ENCODE measurements at regions not wholly inside any gene's neighbourhood (a gene's known extent, or its start where the extent isn't known, plus 50 kb on each side); places are given as distances from the start of the nearest gene placed in this dataset.
"Not testable (repeated sequence)": the region's sequence is repeated elsewhere in the genome, so short reads cannot be mapped to it uniquely, and the experiment has no call there.

- Histone ChIP-seq H3K4me3 (no peak overlapping the region), H3K36me3 (ENCODE audit: low read depth) (no peaks in the 10 kb centered on the region), H3K9me3 (no peaks in the 10 kb centered on the region), H3K4me1 (ENCODE audit: low read depth) (no peaks in the 10 kb centered on the region)
- no peak for TF ChIP-seq CTCF (IDR thresholded peaks at IDR 0.05)
- ATAC-seq (no peak), DNase-seq (no peak)
- intact Hi-C loops (cut with DNase I, micrococcal nuclease): no loop called here
Observed at GRCh38 chr2:234172532-234172931, 122.0 kb downstream of the SPP2 start.

- Histone ChIP-seq H3K36me3 (ENCODE audit: low read depth) (no peaks in the 10 kb centered on the region), H3K4me3 (no peak overlapping the region), H3K9me3 (no peaks in the 10 kb centered on the region), H3K4me1 (ENCODE audit: low read depth) (no peaks in the 10 kb centered on the region)
- intact Hi-C loops (cut with DNase I, micrococcal nuclease): no loop called here
- DNase-seq (no peak), ATAC-seq (peak; percentile 41)
- TF ChIP-seq CTCF (IDR thresholded peaks at IDR 0.05): no peak
Observed at GRCh38 chr2:234172066-234172465, 121.6 kb downstream of the SPP2 start.

- intact Hi-C loops (cut with DNase I, micrococcal nuclease): no loop called here
- Histone ChIP-seq H3K4me1 (ENCODE audit: low read depth) (no peaks in the 10 kb centered on the region), H3K9me3 (no peaks in the 10 kb centered on the region), H3K36me3 (ENCODE audit: low read depth) (no peaks in the 10 kb centered on the region), H3K4me3 (no peak overlapping the region)
- TF ChIP-seq CTCF (IDR thresholded peaks at IDR 0.05): no peak
- DNase-seq: no peak
- no peak for ATAC-seq
Observed at GRCh38 chr2:234171666-234172065, 121.2 kb downstream of the SPP2 start.

GRCh38 chr2:234169674-234170073, 119.2 kb downstream of the SPP2 start:
- H3K9me3 ChIP-seq: no peaks in the 10 kb centered on the region
- no peak for TF ChIP-seq CTCF (IDR thresholded peaks at IDR 0.05)
- intact Hi-C loops (cut with DNase I, micrococcal nuclease): no loop called here
- H3K36me3 ChIP-seq (ENCODE audit: low read depth): no peaks in the 10 kb centered on the region
- no peak overlapping the region for H3K4me3 ChIP-seq
- H3K4me1 ChIP-seq (ENCODE audit: low read depth): no peaks in the 10 kb centered on the region
- ATAC-seq (no peak), DNase-seq (no peak)

- ATAC-seq; H3K9me3 ChIP-seq; H3K4me1 ChIP-seq (ENCODE audit: low read depth); intact Hi-C loops (cut with DNase I, micrococcal nuclease); H3K4me3 ChIP-seq; H3K36me3 ChIP-seq (ENCODE audit: low read depth); DNase-seq: not testable (repeated sequence)
Observed at GRCh38 chr2:234168605-234169570, 118.4 kb downstream of the SPP2 start.

- Histone ChIP-seq H3K4me1 (ENCODE audit: low read depth) (no peaks in the 10 kb centered on the region), H3K36me3 (ENCODE audit: low read depth) (no peaks in the 10 kb centered on the region), H3K4me3 (no peak overlapping the region), H3K9me3 (no peaks in the 10 kb centered on the region)
- no peak for ATAC-seq
- DNase-seq: no peak
- intact Hi-C loops (cut with DNase I, micrococcal nuclease): no loop called here
- no peak for TF ChIP-seq CTCF (IDR thresholded peaks at IDR 0.05)
Observed at GRCh38 chr2:234166531-234166930, 116.0 kb downstream of the SPP2 start.
